GM23338 (cell line): ENCODE measurements at regions not wholly inside any gene's neighbourhood (a gene's known extent, or its start where the extent isn't known, plus 50 kb on each side); places are given as distances from the start of the nearest gene placed in this dataset.

Experiments used
- ATAC-seq: fragments of 200-7000 bp; cut with Tn5 transposase; 3 replicates; pipeline ENCODE4 v1.9.1; 2020
- DNase-seq: peaks from one replicate; pipeline ENCODE4 v3.0.0-alpha.2; 2015; ENCODE audit warnings: low spot score
- H2AFZ ChIP-seq: fragments of 200-600 bp; sonication (generic); 2 replicates; pipeline ENCODE4 v1.8.0; 2016; ENCODE audit warnings: antibody characterized with exemption, mild to moderate bottlenecking, moderate library complexity
- H3F3A ChIP-seq: fragments of 200-600 bp; sonication (generic); replicated peaks from 2 replicates; pipeline ENCODE4 v1.8.0; 2017; ENCODE audit warnings: antibody characterized with exemption, mixed run types, low read depth
- H3K27ac ChIP-seq: fragments of 200-600 bp; sonication (generic); 2 replicates; pipeline ENCODE4 v1.6.1; 2016; ENCODE audit warnings: low read depth
- H3K27me3 ChIP-seq: fragments of 200-600 bp; sonication (generic); 2 replicates; pipeline ENCODE4 v1.8.0; 2016; ENCODE audit warnings: mild to moderate bottlenecking, mixed run types, moderate library complexity; ENCODE audit not compliant: insufficient read depth
- H3K36me3 ChIP-seq: fragments of 200-600 bp; sonication (generic); 2 replicates; pipeline ENCODE4 v1.8.0; 2016; ENCODE audit warnings: mild to moderate bottlenecking; ENCODE audit not compliant: insufficient read depth
- H3K4me1 ChIP-seq: fragments of 200-600 bp; sonication (generic); 2 replicates; pipeline ENCODE4 v1.8.0; 2016; ENCODE audit warnings: mild to moderate bottlenecking, moderate library complexity; ENCODE audit not compliant: insufficient read depth
- H3K4me2 ChIP-seq: fragments of 200-600 bp; sonication (generic); 2 replicates; pipeline ENCODE4 v1.7.1; 2017; ENCODE audit warnings: mixed run types
- H3K4me3 ChIP-seq: fragments of 200-600 bp; sonication (generic); 2 replicates; pipeline ENCODE4 v1.6.1; 2016; ENCODE audit warnings: mixed run types
- H3K79me2 ChIP-seq: fragments of 200-600 bp; sonication (generic); replicated peaks from 2 replicates; pipeline ENCODE4 v1.8.0; 2017; ENCODE audit warnings: mild to moderate bottlenecking; ENCODE audit not compliant: insufficient read depth
- H3K9me2 ChIP-seq: fragments of 200-600 bp; sonication (generic); 2 replicates; pipeline ENCODE4 v1.8.0; 2017; ENCODE audit not compliant: insufficient read depth
- H4K20me1 ChIP-seq: fragments of 200-600 bp; sonication (generic); replicated peaks from 2 replicates; pipeline ENCODE4 v1.8.0; 2017; ENCODE audit warnings: mild to moderate bottlenecking; ENCODE audit not compliant: insufficient read depth
- H3K27ac Mint-ChIP-seq: 2 replicates; pipeline ENCODE4 v1.8.0; 2020; ENCODE audit warnings: inconsistent platforms, mild to moderate bottlenecking, moderate library complexity, mixed read lengths
- H3K27me3 Mint-ChIP-seq: 3 replicates; pipeline ENCODE4 v1.8.0; 2022; ENCODE audit warnings: low read depth, mild to moderate bottlenecking, moderate library complexity, mixed read lengths, inconsistent platforms; ENCODE audit not compliant: insufficient read depth, poor library complexity
- H3K36me3 Mint-ChIP-seq: 3 replicates; pipeline ENCODE4 v1.8.0; 2021; ENCODE audit warnings: low read depth, mild to moderate bottlenecking, inconsistent platforms, moderate library complexity, mixed read lengths
- H3K4me1 Mint-ChIP-seq: 3 replicates; pipeline ENCODE4 v1.8.0; 2020; ENCODE audit warnings: mild to moderate bottlenecking, inconsistent platforms, mixed read lengths
- H3K4me3 Mint-ChIP-seq: 3 replicates; pipeline ENCODE4 v1.8.0; 2021; ENCODE audit warnings: moderate library complexity, mild to moderate bottlenecking, inconsistent platforms, mixed read lengths
- H3K9me3 Mint-ChIP-seq: 3 replicates; pipeline ENCODE4 v1.8.0; 2020; ENCODE audit warnings: moderate library complexity, mild to moderate bottlenecking, inconsistent platforms, mixed read lengths
- CREB1 ChIP-seq: fragments of 250-450 bp; sonication (Bioruptor Pico); IDR thresholded peaks from 2 replicates; pipeline ENCODE4 v1.5.0; 2020; ENCODE audit warnings: low read depth, mild to moderate bottlenecking, moderate library complexity
- EZH2 ChIP-seq: fragments of 200-600 bp; sonication (generic); IDR thresholded peaks from one replicate; pipeline ENCODE4 v1.8.0; 2017; ENCODE audit warnings: antibody characterized with exemption, mild to moderate bottlenecking, low read depth; ENCODE audit not compliant: unreplicated experiment
- EZH2phosphoT487 ChIP-seq: fragments of 200-600 bp; sonication (generic); IDR thresholded peaks from one replicate; pipeline ENCODE4 v1.8.1; 2018; ENCODE audit warnings: antibody characterized with exemption; ENCODE audit not compliant: unreplicated experiment
- JUNB ChIP-seq: IDR thresholded peaks from one replicate; pipeline ENCODE4 v1.6.1; 2016; ENCODE audit warnings: antibody characterized with exemption; ENCODE audit not compliant: unreplicated experiment
- NANOG ChIP-seq: IDR thresholded peaks from 2 replicates; pipeline ENCODE4 v1.6.1; 2016; ENCODE audit warnings: antibody characterized with exemption, borderline replicate concordance
- POLR2AphosphoS5 ChIP-seq: IDR thresholded peaks from 2 replicates; pipeline ENCODE4 v1.6.1; 2016; ENCODE audit warnings: antibody characterized with exemption, low read depth
- STAT1 ChIP-seq: IDR thresholded peaks from one replicate; pipeline ENCODE4 v1.6.1; 2016; ENCODE audit warnings: antibody characterized with exemption; ENCODE audit not compliant: unreplicated experiment
- ZNF114 ChIP-seq: fragments of 250-450 bp; sonication (Bioruptor Pico); IDR thresholded peaks from 2 replicates; pipeline ENCODE4 v1.5.0; 2020; ENCODE audit warnings: mild to moderate bottlenecking, moderate library complexity
- ZNF331 ChIP-seq: fragments of 250-450 bp; sonication (Bioruptor Pico); IDR thresholded peaks from 2 replicates; pipeline ENCODE4 v1.5.0; 2020; ENCODE audit warnings: low read depth, mild to moderate bottlenecking, moderate library complexity
- TF ChIP-seq, protein P1 (sequence below), 2 experiments: fragments of 200-600 bp in 1 of 2; sonication (generic) in 1 of 2; conservative IDR thresholded peaks; 2 replicates each; pipeline versions ENCODE4 v1.5.1 to v1.6.1; 2016 to 2017; ENCODE audit warnings: antibody characterized with exemption in 2 of 2, low read depth in 2 of 2, mild to moderate bottlenecking in 2 of 2, moderate library complexity in 1 of 2
- TF ChIP-seq, protein P2 (sequence below): IDR thresholded peaks from 2 replicates; pipeline ENCODE4 v1.6.1; 2016; ENCODE audit warnings: antibody characterized with exemption
- TF ChIP-seq, protein P3 (sequence below): IDR thresholded peaks from one replicate; pipeline ENCODE4 v1.6.1; 2018; ENCODE audit warnings: antibody characterized with exemption; ENCODE audit not compliant: unreplicated experiment
- TF ChIP-seq, protein P4 (sequence below): fragments of 250-450 bp; sonication (Bioruptor Pico); IDR thresholded peaks from 2 replicates; pipeline ENCODE4 v1.5.0; 2020; ENCODE audit warnings: mild to moderate bottlenecking, moderate library complexity

DNA sequence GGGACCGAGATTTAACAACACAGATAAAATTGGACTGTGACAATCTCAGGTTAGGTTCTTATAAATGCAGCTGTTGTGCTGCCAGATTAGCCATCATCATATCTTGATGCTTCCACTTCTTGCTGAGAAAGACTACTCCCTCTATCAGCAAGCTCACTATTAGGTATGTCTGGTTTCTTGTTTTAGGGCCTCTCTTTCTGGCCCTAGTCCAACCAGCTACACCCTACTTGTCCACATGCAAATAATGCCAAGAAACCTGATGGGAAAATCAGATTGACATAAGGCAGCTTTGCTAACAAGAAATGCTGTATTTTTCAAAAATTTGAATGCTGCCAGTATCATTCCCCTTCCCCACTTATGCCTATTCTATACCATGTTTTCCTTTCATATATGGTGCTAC lies 296.0 kb downstream of the RMST start:
- no peaks in the 10 kb centered on the region for H3K36me3 ChIP-seq
- no peak overlapping the region for H3K4me2 ChIP-seq
- H3K27me3 Mint-ChIP-seq, result no peaks in the 10 kb centered on the region
- no peak for DNase-seq
- H3K27ac Mint-ChIP-seq, result no peak overlapping the region
- peaks cover 9% of the 10 kb centered on the region; the same call in 2 of the 3 replicates for H3K9me3 Mint-ChIP-seq
- no peak for ATAC-seq
- no peaks in the 10 kb centered on the region for H3K4me1 ChIP-seq
- H3K4me3 ChIP-seq, result no peak overlapping the region
- no peaks in the 10 kb centered on the region for H3K36me3 Mint-ChIP-seq
- H4K20me1 ChIP-seq, result no peaks in the 10 kb centered on the region
- TF ChIP-seq ZNF331 (CRISPR knock-in tag), result no peak
- TF ChIP-seq, protein P1, sequence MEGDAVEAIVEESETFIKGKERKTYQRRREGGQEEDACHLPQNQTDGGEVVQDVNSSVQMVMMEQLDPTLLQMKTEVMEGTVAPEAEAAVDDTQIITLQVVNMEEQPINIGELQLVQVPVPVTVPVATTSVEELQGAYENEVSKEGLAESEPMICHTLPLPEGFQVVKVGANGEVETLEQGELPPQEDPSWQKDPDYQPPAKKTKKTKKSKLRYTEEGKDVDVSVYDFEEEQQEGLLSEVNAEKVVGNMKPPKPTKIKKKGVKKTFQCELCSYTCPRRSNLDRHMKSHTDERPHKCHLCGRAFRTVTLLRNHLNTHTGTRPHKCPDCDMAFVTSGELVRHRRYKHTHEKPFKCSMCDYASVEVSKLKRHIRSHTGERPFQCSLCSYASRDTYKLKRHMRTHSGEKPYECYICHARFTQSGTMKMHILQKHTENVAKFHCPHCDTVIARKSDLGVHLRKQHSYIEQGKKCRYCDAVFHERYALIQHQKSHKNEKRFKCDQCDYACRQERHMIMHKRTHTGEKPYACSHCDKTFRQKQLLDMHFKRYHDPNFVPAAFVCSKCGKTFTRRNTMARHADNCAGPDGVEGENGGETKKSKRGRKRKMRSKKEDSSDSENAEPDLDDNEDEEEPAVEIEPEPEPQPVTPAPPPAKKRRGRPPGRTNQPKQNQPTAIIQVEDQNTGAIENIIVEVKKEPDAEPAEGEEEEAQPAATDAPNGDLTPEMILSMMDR (conservative IDR thresholded peaks at IDR 0.05; ENCODE audit: low read depth in 2 of 2), result no peak
- TF ChIP-seq JUNB, result no peak
- TF ChIP-seq CREB1 (CRISPR knock-in tag), result no peak
- TF ChIP-seq, protein P2, sequence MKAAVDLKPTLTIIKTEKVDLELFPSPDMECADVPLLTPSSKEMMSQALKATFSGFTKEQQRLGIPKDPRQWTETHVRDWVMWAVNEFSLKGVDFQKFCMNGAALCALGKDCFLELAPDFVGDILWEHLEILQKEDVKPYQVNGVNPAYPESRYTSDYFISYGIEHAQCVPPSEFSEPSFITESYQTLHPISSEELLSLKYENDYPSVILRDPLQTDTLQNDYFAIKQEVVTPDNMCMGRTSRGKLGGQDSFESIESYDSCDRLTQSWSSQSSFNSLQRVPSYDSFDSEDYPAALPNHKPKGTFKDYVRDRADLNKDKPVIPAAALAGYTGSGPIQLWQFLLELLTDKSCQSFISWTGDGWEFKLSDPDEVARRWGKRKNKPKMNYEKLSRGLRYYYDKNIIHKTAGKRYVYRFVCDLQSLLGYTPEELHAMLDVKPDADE, result no peak
- no peak for TF ChIP-seq ZNF114 (CRISPR knock-in tag)
- TF ChIP-seq EZH2phosphoT487, result no peak
- TF ChIP-seq, protein P3, sequence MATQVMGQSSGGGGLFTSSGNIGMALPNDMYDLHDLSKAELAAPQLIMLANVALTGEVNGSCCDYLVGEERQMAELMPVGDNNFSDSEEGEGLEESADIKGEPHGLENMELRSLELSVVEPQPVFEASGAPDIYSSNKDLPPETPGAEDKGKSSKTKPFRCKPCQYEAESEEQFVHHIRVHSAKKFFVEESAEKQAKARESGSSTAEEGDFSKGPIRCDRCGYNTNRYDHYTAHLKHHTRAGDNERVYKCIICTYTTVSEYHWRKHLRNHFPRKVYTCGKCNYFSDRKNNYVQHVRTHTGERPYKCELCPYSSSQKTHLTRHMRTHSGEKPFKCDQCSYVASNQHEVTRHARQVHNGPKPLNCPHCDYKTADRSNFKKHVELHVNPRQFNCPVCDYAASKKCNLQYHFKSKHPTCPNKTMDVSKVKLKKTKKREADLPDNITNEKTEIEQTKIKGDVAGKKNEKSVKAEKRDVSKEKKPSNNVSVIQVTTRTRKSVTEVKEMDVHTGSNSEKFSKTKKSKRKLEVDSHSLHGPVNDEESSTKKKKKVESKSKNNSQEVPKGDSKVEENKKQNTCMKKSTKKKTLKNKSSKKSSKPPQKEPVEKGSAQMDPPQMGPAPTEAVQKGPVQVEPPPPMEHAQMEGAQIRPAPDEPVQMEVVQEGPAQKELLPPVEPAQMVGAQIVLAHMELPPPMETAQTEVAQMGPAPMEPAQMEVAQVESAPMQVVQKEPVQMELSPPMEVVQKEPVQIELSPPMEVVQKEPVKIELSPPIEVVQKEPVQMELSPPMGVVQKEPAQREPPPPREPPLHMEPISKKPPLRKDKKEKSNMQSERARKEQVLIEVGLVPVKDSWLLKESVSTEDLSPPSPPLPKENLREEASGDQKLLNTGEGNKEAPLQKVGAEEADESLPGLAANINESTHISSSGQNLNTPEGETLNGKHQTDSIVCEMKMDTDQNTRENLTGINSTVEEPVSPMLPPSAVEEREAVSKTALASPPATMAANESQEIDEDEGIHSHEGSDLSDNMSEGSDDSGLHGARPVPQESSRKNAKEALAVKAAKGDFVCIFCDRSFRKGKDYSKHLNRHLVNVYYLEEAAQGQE, result no peak
- TF ChIP-seq EZH2, result no peak
- no peak for TF ChIP-seq STAT1
- TF ChIP-seq POLR2AphosphoS5, result no peak
- no peak for TF ChIP-seq NANOG
- TF ChIP-seq, protein P4, sequence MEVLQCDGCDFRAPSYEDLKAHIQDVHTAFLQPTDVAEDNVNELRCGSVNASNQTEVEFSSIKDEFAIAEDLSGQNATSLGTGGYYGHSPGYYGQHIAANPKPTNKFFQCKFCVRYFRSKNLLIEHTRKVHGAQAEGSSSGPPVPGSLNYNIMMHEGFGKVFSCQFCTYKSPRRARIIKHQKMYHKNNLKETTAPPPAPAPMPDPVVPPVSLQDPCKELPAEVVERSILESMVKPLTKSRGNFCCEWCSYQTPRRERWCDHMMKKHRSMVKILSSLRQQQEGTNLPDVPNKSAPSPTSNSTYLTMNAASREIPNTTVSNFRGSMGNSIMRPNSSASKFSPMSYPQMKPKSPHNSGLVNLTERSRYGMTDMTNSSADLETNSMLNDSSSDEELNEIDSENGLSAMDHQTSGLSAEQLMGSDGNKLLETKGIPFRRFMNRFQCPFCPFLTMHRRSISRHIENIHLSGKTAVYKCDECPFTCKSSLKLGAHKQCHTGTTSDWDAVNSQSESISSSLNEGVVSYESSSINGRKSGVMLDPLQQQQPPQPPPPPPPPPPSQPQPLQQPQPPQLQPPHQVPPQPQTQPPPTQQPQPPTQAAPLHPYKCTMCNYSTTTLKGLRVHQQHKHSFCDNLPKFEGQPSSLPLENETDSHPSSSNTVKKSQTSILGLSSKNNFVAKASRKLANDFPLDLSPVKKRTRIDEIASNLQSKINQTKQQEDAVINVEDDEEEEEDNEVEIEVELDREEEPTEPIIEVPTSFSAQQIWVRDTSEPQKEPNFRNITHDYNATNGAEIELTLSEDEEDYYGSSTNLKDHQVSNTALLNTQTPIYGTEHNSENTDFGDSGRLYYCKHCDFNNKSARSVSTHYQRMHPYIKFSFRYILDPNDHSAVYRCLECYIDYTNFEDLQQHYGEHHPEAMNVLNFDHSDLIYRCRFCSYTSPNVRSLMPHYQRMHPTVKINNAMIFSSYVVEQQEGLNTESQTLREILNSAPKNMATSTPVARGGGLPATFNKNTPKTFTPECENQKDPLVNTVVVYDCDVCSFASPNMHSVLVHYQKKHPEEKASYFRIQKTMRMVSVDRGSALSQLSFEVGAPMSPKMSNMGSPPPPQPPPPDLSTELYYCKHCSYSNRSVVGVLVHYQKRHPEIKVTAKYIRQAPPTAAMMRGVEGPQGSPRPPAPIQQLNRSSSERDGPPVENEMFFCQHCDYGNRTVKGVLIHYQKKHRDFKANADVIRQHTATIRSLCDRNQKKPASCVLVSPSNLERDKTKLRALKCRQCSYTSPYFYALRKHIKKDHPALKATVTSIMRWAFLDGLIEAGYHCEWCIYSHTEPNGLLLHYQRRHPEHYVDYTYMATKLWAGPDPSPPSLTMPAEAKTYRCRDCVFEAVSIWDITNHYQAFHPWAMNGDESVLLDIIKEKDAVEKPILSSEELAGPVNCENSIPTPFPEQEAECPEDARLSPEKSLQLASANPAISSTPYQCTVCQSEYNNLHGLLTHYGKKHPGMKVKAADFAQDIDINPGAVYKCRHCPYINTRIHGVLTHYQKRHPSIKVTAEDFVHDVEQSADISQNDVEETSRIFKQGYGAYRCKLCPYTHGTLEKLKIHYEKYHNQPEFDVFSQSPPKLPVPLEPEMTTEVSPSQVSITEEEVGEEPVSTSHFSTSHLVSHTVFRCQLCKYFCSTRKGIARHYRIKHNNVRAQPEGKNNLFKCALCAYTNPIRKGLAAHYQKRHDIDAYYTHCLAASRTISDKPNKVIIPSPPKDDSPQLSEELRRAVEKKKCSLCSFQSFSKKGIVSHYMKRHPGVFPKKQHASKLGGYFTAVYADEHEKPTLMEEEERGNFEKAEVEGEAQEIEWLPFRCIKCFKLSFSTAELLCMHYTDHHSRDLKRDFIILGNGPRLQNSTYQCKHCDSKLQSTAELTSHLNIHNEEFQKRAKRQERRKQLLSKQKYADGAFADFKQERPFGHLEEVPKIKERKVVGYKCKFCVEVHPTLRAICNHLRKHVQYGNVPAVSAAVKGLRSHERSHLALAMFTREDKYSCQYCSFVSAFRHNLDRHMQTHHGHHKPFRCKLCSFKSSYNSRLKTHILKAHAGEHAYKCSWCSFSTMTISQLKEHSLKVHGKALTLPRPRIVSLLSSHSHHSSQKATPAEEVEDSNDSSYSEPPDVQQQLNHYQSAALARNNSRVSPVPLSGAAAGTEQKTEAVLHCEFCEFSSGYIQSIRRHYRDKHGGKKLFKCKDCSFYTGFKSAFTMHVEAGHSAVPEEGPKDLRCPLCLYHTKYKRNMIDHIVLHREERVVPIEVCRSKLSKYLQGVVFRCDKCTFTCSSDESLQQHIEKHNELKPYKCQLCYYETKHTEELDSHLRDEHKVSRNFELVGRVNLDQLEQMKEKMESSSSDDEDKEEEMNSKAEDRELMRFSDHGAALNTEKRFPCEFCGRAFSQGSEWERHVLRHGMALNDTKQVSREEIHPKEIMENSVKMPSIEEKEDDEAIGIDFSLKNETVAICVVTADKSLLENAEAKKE (CRISPR knock-in tag), result no peak
- H3F3A ChIP-seq, result no peaks in the 10 kb centered on the region
- H3K27ac ChIP-seq, result no peak overlapping the region
- H3K9me2 ChIP-seq, result no peaks in the 10 kb centered on the region
- no peaks in the 10 kb centered on the region for H3K4me1 Mint-ChIP-seq
- no peaks in the 10 kb centered on the region for H3K79me2 ChIP-seq
- H3K27me3 ChIP-seq, result no peaks in the 10 kb centered on the region
- no peak overlapping the region for H3K4me3 Mint-ChIP-seq
- no peak overlapping the region for H2AFZ ChIP-seq
